Liver (tissue), 8 donors: ENCODE measurements at regions not wholly inside any gene's neighbourhood (a gene's known extent, or its start where the extent isn't known, plus 50 kb on each side); places are given as distances from the start of the nearest gene placed in this dataset.

Experiments
- DNase-seq: peaks from one replicate; pipeline ENCODE4 v3.0.0-alpha.2; 2017; ENCODE audit warnings: low spot score
- H3K27ac ChIP-seq, 2 donors: one replicate each; pipeline ENCODE4 v1.7.0; 2013; ENCODE audit warnings: inconsistent platforms in 2 of 2, low read length in 2 of 2, control low read depth in 1 of 2, low read depth in 1 of 2, mild to moderate bottlenecking in 1 of 2
- H3K27me3 ChIP-seq, 4 donors: one replicate each; pipeline versions ENCODE4 v1.6.1 to v1.7.0; 2013; ENCODE audit warnings: low read length in 3 of 4, inconsistent platforms in 1 of 4, mild to moderate bottlenecking in 1 of 4, moderate library complexity in 1 of 4; ENCODE audit not compliant: control insufficient read depth in 4 of 4, insufficient read depth in 4 of 4
- H3K36me3 ChIP-seq, 4 donors: one replicate each; pipeline versions ENCODE4 v1.6.1 to v1.7.0; 2013; ENCODE audit warnings: low read length in 3 of 4, mild to moderate bottlenecking in 3 of 4, low read depth in 1 of 4, moderate library complexity in 1 of 4; ENCODE audit not compliant: control insufficient read depth in 4 of 4, insufficient read depth in 3 of 4
- H3K4me1 ChIP-seq, 4 donors: one replicate each; pipeline versions ENCODE4 v1.6.1 to v1.7.0; 2013; ENCODE audit warnings: low read length in 3 of 4, mild to moderate bottlenecking in 3 of 4, moderate library complexity in 1 of 4; ENCODE audit not compliant: control insufficient read depth in 4 of 4, insufficient read depth in 4 of 4
- H3K4me3 ChIP-seq, 3 donors: one replicate each; pipeline versions ENCODE4 v1.6.1 to v1.7.0; 2013; ENCODE audit warnings: low read length in 3 of 3, control low read depth in 1 of 3, low read depth in 1 of 3, mild to moderate bottlenecking in 1 of 3
- H3K9ac ChIP-seq, 2 donors: one replicate each; pipeline ENCODE4 v1.7.0; 2013; ENCODE audit warnings: low read length in 2 of 2, mild to moderate bottlenecking in 2 of 2, moderate library complexity in 2 of 2, control low read depth in 1 of 2, low read depth in 1 of 2
- H3K9me3 ChIP-seq, 4 donors: one replicate each; pipeline versions ENCODE4 v1.6.1 to v1.7.0; 2013; ENCODE audit warnings: low read length in 3 of 4; ENCODE audit not compliant: control insufficient read depth in 4 of 4
- ATF3 ChIP-seq: IDR thresholded peaks from 2 replicates; pipeline ENCODE4 v1.6.1; 2016; ENCODE audit warnings: antibody characterized with exemption
- CTCF ChIP-seq: fragments of 150-350 bp; IDR thresholded peaks from 2 replicates; pipeline ENCODE4 v1.5.1; 2017; ENCODE audit warnings: improper control_type of control experiment, low read depth, low read length; ENCODE audit not compliant: missing input control
- FOXA2 ChIP-seq: IDR thresholded peaks from 2 replicates; pipeline ENCODE4 v1.6.1; 2016; ENCODE audit warnings: antibody characterized with exemption
- GABPA ChIP-seq, 2 donors: IDR thresholded peaks in 1 of 2; conservative IDR thresholded peaks in 1 of 2; 2 replicates each; pipeline ENCODE4 v1.6.1; 2016; ENCODE audit warnings: antibody characterized with exemption in 2 of 2, mild to moderate bottlenecking in 1 of 2, moderate library complexity in 1 of 2
- HNF4A ChIP-seq, 2 donors: conservative IDR thresholded peaks; 2 replicates each; pipeline ENCODE4 v1.6.1; 2016; ENCODE audit warnings: antibody characterized with exemption in 2 of 2, mild to moderate bottlenecking in 2 of 2
- HNF4G ChIP-seq: IDR thresholded peaks from 2 replicates; pipeline ENCODE4 v1.6.1; 2016; ENCODE audit warnings: antibody characterized with exemption
- JUND ChIP-seq, 2 donors: IDR thresholded peaks; 2 replicates each; pipeline ENCODE4 v1.6.1; 2016; ENCODE audit warnings: antibody characterized with exemption in 2 of 2
- MAX ChIP-seq: IDR thresholded peaks from 2 replicates; pipeline ENCODE4 v1.6.1; 2016; ENCODE audit warnings: antibody characterized with exemption
- NR2F2 ChIP-seq: IDR thresholded peaks from 2 replicates; pipeline ENCODE4 v1.6.1; 2016; ENCODE audit warnings: antibody characterized with exemption
- RAD21 ChIP-seq, 2 donors: IDR thresholded peaks; 2 replicates each; pipeline ENCODE4 v1.6.1; 2016; ENCODE audit warnings: antibody characterized with exemption in 2 of 2, mild to moderate bottlenecking in 2 of 2
- RXRA ChIP-seq, 2 donors: IDR thresholded peaks; 2 replicates each; pipeline ENCODE4 v1.6.1; 2017 to 2018; ENCODE audit warnings: antibody characterized with exemption in 2 of 2, mild to moderate bottlenecking in 1 of 2
- SP1 ChIP-seq: IDR thresholded peaks from 2 replicates; pipeline ENCODE4 v1.6.1; 2018; ENCODE audit warnings: antibody characterized with exemption, mild to moderate bottlenecking
- YY1 ChIP-seq: IDR thresholded peaks from 2 replicates; pipeline ENCODE4 v1.6.1; 2016; ENCODE audit warnings: antibody characterized with exemption, mild to moderate bottlenecking
- ZBTB33 ChIP-seq: IDR thresholded peaks from 2 replicates; pipeline ENCODE4 v1.6.1; 2016; ENCODE audit warnings: antibody characterized with exemption
- WGBS: extraction: QIAGEN DNeasy Blood & Tissue Kit; methylation state at CpG from one replicate; pipeline ENCODE4 v1.1.7; 2013; 5-methylcytosine and 5-hydroxymethylcytosine counted together
- donor health status: healthy.
- donor health status: healthy.
- donor health status: healthy.
- donor health status: healthy.
- donor health status: healthy.

- H3K4me3 ChIP-seq, result no peak overlapping the region
- TF ChIP-seq HNF4A (conservative IDR thresholded peaks at IDR 0.05), result no peak
- no peak for TF ChIP-seq HNF4G
- no peak for TF ChIP-seq JUND (IDR thresholded peaks at IDR 0.05)
- TF ChIP-seq FOXA2, result no peak
- TF ChIP-seq NR2F2, result no peak
- TF ChIP-seq RAD21 (IDR thresholded peaks at IDR 0.05), result no peak
- TF ChIP-seq ATF3, result no peak
- TF ChIP-seq CTCF, result no peak
- TF ChIP-seq RXRA (IDR thresholded peaks at IDR 0.05), result no peak
Measured at GRCh38 chr20:39939241-39939865, 749.7 kb downstream of the MAFB start.

GRCh38 chr20:39936401-39936800 is 752.6 kb downstream of the MAFB start:
- Histone ChIP-seq H3K27ac (no peak overlapping the region), H3K27me3 (no peaks in the 10 kb centered on the region), H3K9ac (no peak overlapping the region), H3K36me3 (no peaks in the 10 kb centered on the region), H3K4me1 (no peaks in the 10 kb centered on the region), H3K9me3 (no peaks in the 10 kb centered on the region), H3K4me3 (no peak overlapping the region)
- no peak for DNase-seq
- WGBS, result 83% methylated on average over 5 of the region's 5 CpGs
- TF ChIP-seq NR2F2 (no peak), MAX (no peak)

More at GRCh38 chr20:39939241-39939865, 749.7 kb downstream of the MAFB start:
- Histone ChIP-seq H3K9ac (no peak overlapping the region), H3K36me3 (no peaks in the 10 kb centered on the region), H3K4me1 (no peaks in the 10 kb centered on the region), H3K27me3 (no peaks in the 10 kb centered on the region), H3K27ac (no peak overlapping the region), H3K9me3 (no peaks in the 10 kb centered on the region)
- WGBS, result 76% methylated on average over 2 of the region's 2 CpGs
- DNase-seq, result no peak

- no peak overlapping the region for H3K9ac ChIP-seq
- H3K4me3 ChIP-seq, result no peak overlapping the region
- 76% methylated on average over 4 of the region's 4 CpGs for WGBS
- H3K36me3 ChIP-seq, result no peaks in the 10 kb centered on the region
- no peaks in the 10 kb centered on the region for H3K9me3 ChIP-seq
- H3K4me1 ChIP-seq, result no peaks in the 10 kb centered on the region
- TF ChIP-seq GABPA (IDR thresholded peaks at IDR 0.05 in 1 of 2, conservative IDR thresholded peaks at IDR 0.05 in 1 of 2) (no peak), SP1 (no peak), YY1 (no peak), RAD21 (IDR thresholded peaks at IDR 0.05) (no peak), ATF3 (no peak), ZBTB33 (no peak), MAX (no peak), HNF4A (conservative IDR thresholded peaks at IDR 0.05) (no peak), NR2F2 (no peak)
- DNase-seq, result no peak
- H3K27ac ChIP-seq, result no peak overlapping the region
- no peaks in the 10 kb centered on the region for H3K27me3 ChIP-seq
Measured at GRCh38 chr20:39935901-39936300, 753.1 kb downstream of the MAFB start.
